Calu3 (cell line): ENCODE measurements at regions not wholly inside any gene's neighbourhood (a gene's known extent, or its start where the extent isn't known, plus 50 kb on each side); places are given as distances from the start of the nearest gene placed in this dataset.

Experiments used
- BruUV-seq: library from RNA; stranded (reverse); fragments of 400-500 nt; replicated peaks from 2 replicates; lab custom pipeline; 2021; lab: Mats Ljungman, UMichigan
- CTCF ChIA-PET: fragments of 300-600 bp; sonication (Branson Sonifier 250); formaldehyde crosslinking; loops from one replicate; lab custom pipeline; 2022; ENCODE audit warnings: antibody characterized with exemption; lab: Charles Lee
- DNase-seq: peaks from one replicate; pipeline ENCODE4 v3.0.0; 2022
- H3K27ac Mint-ChIP-seq: one replicate; pipeline ENCODE4 v1.8.0; 2022; ENCODE audit warnings: mixed read lengths; ENCODE audit not compliant: unreplicated experiment
- H3K27me3 Mint-ChIP-seq: one replicate; pipeline ENCODE4 v1.8.0; 2022; ENCODE audit warnings: mixed read lengths; ENCODE audit not compliant: unreplicated experiment
- H3K36me3 Mint-ChIP-seq: one replicate; pipeline ENCODE4 v1.8.0; 2022; ENCODE audit warnings: mild to moderate bottlenecking, moderate library complexity, mixed read lengths; ENCODE audit not compliant: insufficient read depth, unreplicated experiment
- H3K4me1 Mint-ChIP-seq: one replicate; pipeline ENCODE4 v1.8.0; 2022; ENCODE audit warnings: mild to moderate bottlenecking, low read depth, mixed read lengths; ENCODE audit not compliant: unreplicated experiment
- H3K4me3 Mint-ChIP-seq: one replicate; pipeline ENCODE4 v1.8.0; 2022; ENCODE audit warnings: mild to moderate bottlenecking, low read depth, moderate library complexity, mixed read lengths; ENCODE audit not compliant: unreplicated experiment
- H3K9me3 Mint-ChIP-seq: one replicate; pipeline ENCODE4 v1.8.0; 2022; ENCODE audit warnings: low read depth, mixed read lengths; ENCODE audit not compliant: unreplicated experiment
- CTCF ChIP-seq: fragments of 200-600 bp; IDR thresholded peaks from one replicate; pipeline ENCODE4 v1.8.0; 2022; ENCODE audit warnings: antibody characterized with exemption; ENCODE audit not compliant: unreplicated experiment
- intact Hi-C: fragments of 100-400 bp; cut with micrococcal nuclease; formaldehyde crosslinking; loops from one replicate; pipeline ENCODE4 v1.10.0; 2022; ENCODE audit not compliant: unreplicated experiment

GRCh38 chr9:22986556-22986955, 539.9 kb downstream of the DMRTA1 start:
- CTCF ChIA-PET = no interaction called here
- no peaks in the 10 kb centered on the region for H3K27me3 Mint-ChIP-seq
- no peak overlapping the region for H3K4me3 Mint-ChIP-seq
- intact Hi-C loops = no loop called here
- DNase-seq = no peak
- H3K9me3 Mint-ChIP-seq = no peaks in the 10 kb centered on the region
- no peaks in the 10 kb centered on the region for H3K4me1 Mint-ChIP-seq
- H3K36me3 Mint-ChIP-seq = no peaks in the 10 kb centered on the region
- no peak for TF ChIP-seq CTCF
- no TSS peak for BruUV-seq
- H3K27ac Mint-ChIP-seq = no peak overlapping the region

GRCh38 chr9:22990349-22990748, 543.7 kb downstream of the DMRTA1 start:
- no peaks in the 10 kb centered on the region for H3K27me3 Mint-ChIP-seq
- no TSS peak for BruUV-seq
- intact Hi-C loops = no loop called here
- no peaks in the 10 kb centered on the region for H3K4me1 Mint-ChIP-seq
- H3K4me3 Mint-ChIP-seq = no peak overlapping the region
- no peak for TF ChIP-seq CTCF
- H3K9me3 Mint-ChIP-seq = no peaks in the 10 kb centered on the region
- H3K36me3 Mint-ChIP-seq = no peaks in the 10 kb centered on the region
- no peak for DNase-seq
- H3K27ac Mint-ChIP-seq = no peak overlapping the region
- CTCF ChIA-PET = interaction anchor here (0.6 kb wide), 1 partner anchor 88 kb away, joined by 4 read pairs; no protein-coding TSS in a partner anchor

- BruUV-seq = no TSS peak
- no peak overlapping the region for H3K4me3 Mint-ChIP-seq
- H3K9me3 Mint-ChIP-seq = no peaks in the 10 kb centered on the region
- no peaks in the 10 kb centered on the region for H3K36me3 Mint-ChIP-seq
- H3K27ac Mint-ChIP-seq = no peak overlapping the region
- CTCF ChIA-PET = interaction anchor here (0.5 kb wide), 1 partner anchor 12 kb away, joined by 3 read pairs; no protein-coding TSS in a partner anchor
- no peaks in the 10 kb centered on the region for H3K4me1 Mint-ChIP-seq
- no peaks in the 10 kb centered on the region for H3K27me3 Mint-ChIP-seq
- intact Hi-C loops = no loop called here
- TF ChIP-seq CTCF = no peak
- no peak for DNase-seq
Measured at GRCh38 chr9:22992780-22993179, 546.2 kb downstream of the DMRTA1 start.

- BruUV-seq = no TSS peak
- intact Hi-C loops = no loop called here
- Mint-ChIP-seq H3K27me3 (no peaks in the 10 kb centered on the region), H3K9me3 (no peaks in the 10 kb centered on the region), H3K4me3 (no peak overlapping the region), H3K36me3 (no peaks in the 10 kb centered on the region), H3K27ac (no peak overlapping the region), H3K4me1 (no peaks in the 10 kb centered on the region)
- no peak for DNase-seq
- CTCF ChIA-PET = no interaction called here
- no peak for TF ChIP-seq CTCF
Measured at GRCh38 chr9:22997923-22998322, 551.3 kb downstream of the DMRTA1 start.
